HG02973 (cell line): ENCODE measurements at regions not wholly inside any gene's neighbourhood (a gene's known extent, or its start where the extent isn't known, plus 50 kb on each side); places are given as distances from the start of the nearest gene placed in this dataset.
"Not testable (repeated sequence)": the region's sequence is repeated elsewhere in the genome, so short reads cannot be mapped to it uniquely, and the experiment has no call there.

Experiments
- ATAC-seq: cut with Tn5 transposase; IDR thresholded peaks from one replicate; pipeline ENCODE4 v1.9.1; 2021; ENCODE audit warnings: moderate library complexity; ENCODE audit not compliant: unreplicated experiment

GRCh38 chr18:78240101-78240500 lies 739.5 kb upstream of the SALL3 start:
- ATAC-seq, result no peak

GRCh38 chr18:78240627-78241252 lies 738.9 kb upstream of the SALL3 start:
- ATAC-seq, result no peak

GRCh38 chr18:78241535-78242253 lies 737.9 kb upstream of the SALL3 start:
- no peak for ATAC-seq

GRCh38 chr18:78242254-78242643 lies 737.4 kb upstream of the SALL3 start:
- ATAC-seq, result no peak

GRCh38 chr18:78242806-78243205 lies 736.8 kb upstream of the SALL3 start:
- no peak for ATAC-seq

- no peak for ATAC-seq
These were observed 734.8 kb upstream of the SALL3 start for GRCh38 chr18:78244779-78245178.

GRCh38 chr18:78245451-78245850 lies 734.2 kb upstream of the SALL3 start:
- ATAC-seq, result no peak

- ATAC-seq, result no peak
These were observed 733.6 kb upstream of the SALL3 start for GRCh38 chr18:78246050-78246449.

GRCh38 chr18:78246588-78246987 lies 733.0 kb upstream of the SALL3 start:
- ATAC-seq, result no peak

GRCh38 chr18:78247615-78248289 lies 731.9 kb upstream of the SALL3 start:
- ATAC-seq, result no peak

GRCh38 chr18:78255013-78255412 lies 724.6 kb upstream of the SALL3 start:
- no peak for ATAC-seq

GRCh38 chr18:78268226-78268988 lies 711.2 kb upstream of the SALL3 start:
- ATAC-seq, result no peak

GRCh38 chr18:78271790-78272189 lies 707.8 kb upstream of the SALL3 start:
- ATAC-seq, result no peak

GRCh38 chr18:78273876-78274275 lies 705.7 kb upstream of the SALL3 start:
- ATAC-seq, result no peak

- not testable (repeated sequence) for ATAC-seq
These were observed 696.2 kb upstream of the SALL3 start for GRCh38 chr18:78283425-78283824.

GRCh38 chr18:78292618-78293380 lies 686.8 kb upstream of the SALL3 start:
- no peak for ATAC-seq

- ATAC-seq, result no peak
These were observed 686.1 kb upstream of the SALL3 start for GRCh38 chr18:78293540-78293939.

GRCh38 chr18:78293940-78294541 lies 685.6 kb upstream of the SALL3 start:
- no peak for ATAC-seq

- ATAC-seq, result no peak
These were observed 684.4 kb upstream of the SALL3 start for GRCh38 chr18:78295262-78295661.

GRCh38 chr18:78296166-78296565 lies 683.5 kb upstream of the SALL3 start:
- no peak for ATAC-seq
